ENCODE measurements at regions not wholly inside any gene's neighbourhood (a gene's known extent, or its start where the extent isn't known, plus 50 kb on each side); places are given as distances from the start of the nearest gene placed in this dataset.

DNA sequence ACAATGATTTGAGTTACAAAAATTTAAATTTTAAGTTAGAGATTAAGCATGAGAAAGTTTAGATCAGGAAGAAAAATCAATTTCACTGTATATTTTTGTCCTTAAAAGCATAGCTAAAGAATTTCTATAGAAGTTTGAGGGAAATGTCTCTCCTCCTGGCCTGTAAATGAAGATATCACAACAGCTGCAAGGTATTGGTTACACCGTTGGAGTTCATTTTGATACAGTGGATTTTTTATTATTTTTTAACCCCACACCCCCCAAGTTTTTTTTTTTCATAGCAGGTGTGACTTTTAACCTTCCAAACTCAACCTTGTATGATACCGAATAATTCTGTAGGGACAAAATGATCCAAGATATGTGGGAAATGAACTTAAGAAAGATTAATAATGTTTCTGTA is 156.3 kb downstream of the DISP1 start:
- no peaks in the 10 kb centered on the region for H3K9me3 ChIP-seq (replicated peaks; ENCODE audit: control insufficient read depth, insufficient read depth, low read length)
- H4K20me1 ChIP-seq (replicated peaks; ENCODE audit: control insufficient read depth, extremely low read depth, insufficient read depth, low read length), result no peaks in the 10 kb centered on the region
- dilution Hi-C loops (cut with MboI; ENCODE audit: extremely low pct_ligation_motif_present, low sequenced_read_pairs) (no loop called here), intact Hi-C loops (cut with micrococcal nuclease) (loop anchor here (5.0 kb wide), 1 partner anchor 84 kb away; no protein-coding TSS in a partner anchor)
- H3K79me2 ChIP-seq (ENCODE audit: control insufficient read depth, insufficient read depth, low read length), result no peaks in the 10 kb centered on the region
- H3K9me1 ChIP-seq (replicated peaks; ENCODE audit: control insufficient read depth, extremely low read depth, insufficient read depth, low read length), result no peaks in the 10 kb centered on the region
- H3K4me2 ChIP-seq (ENCODE audit: insufficient read depth, low read length), result no peak overlapping the region
- POLR2A ChIA-PET, result no interaction called here
- DNase-seq (ENCODE audit: low read depth, low spot score) (no peak), FAIRE-seq (no peak)
- H3K4me3 ChIP-seq (replicated peaks in 1 of 3; ENCODE audit: insufficient read depth in 1 of 3, low read depth in 1 of 3, low read length in 3 of 3), result no peak overlapping the region
- BruUV-seq (replicated peaks), result no TSS peak
- H3K27me3 ChIP-seq (ENCODE audit: control insufficient read depth in 2 of 2, insufficient read depth in 2 of 2, low read length in 2 of 2), result no peaks in the 10 kb centered on the region
- TF ChIP-seq JUN (IDR thresholded peaks at IDR 0.05; ENCODE audit: borderline replicate concordance, insufficient read depth, insufficient read length, low read depth), result no peak
- no peak for TF ChIP-seq EZH2 (IDR thresholded peaks at IDR 0.05; ENCODE audit: borderline replicate concordance, low read depth, low read length, severe bottlenecking)
- TF ChIP-seq, protein P1, sequence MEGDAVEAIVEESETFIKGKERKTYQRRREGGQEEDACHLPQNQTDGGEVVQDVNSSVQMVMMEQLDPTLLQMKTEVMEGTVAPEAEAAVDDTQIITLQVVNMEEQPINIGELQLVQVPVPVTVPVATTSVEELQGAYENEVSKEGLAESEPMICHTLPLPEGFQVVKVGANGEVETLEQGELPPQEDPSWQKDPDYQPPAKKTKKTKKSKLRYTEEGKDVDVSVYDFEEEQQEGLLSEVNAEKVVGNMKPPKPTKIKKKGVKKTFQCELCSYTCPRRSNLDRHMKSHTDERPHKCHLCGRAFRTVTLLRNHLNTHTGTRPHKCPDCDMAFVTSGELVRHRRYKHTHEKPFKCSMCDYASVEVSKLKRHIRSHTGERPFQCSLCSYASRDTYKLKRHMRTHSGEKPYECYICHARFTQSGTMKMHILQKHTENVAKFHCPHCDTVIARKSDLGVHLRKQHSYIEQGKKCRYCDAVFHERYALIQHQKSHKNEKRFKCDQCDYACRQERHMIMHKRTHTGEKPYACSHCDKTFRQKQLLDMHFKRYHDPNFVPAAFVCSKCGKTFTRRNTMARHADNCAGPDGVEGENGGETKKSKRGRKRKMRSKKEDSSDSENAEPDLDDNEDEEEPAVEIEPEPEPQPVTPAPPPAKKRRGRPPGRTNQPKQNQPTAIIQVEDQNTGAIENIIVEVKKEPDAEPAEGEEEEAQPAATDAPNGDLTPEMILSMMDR (IDR thresholded peaks at IDR 0.05; ENCODE audit: extremely low read depth in 1 of 2, insufficient read depth in 1 of 2, low read depth in 1 of 2, low read length in 2 of 2), result no peak
- no peak for TF ChIP-seq FOS (IDR thresholded peaks at IDR 0.05; ENCODE audit: borderline replicate concordance, insufficient read depth, low read length)
- no peak for TF ChIP-seq MYC (IDR thresholded peaks at IDR 0.05; ENCODE audit: low read depth, low read length)
- no peak for TF ChIP-seq POLR2AphosphoS5 (IDR thresholded peaks at IDR 0.05; ENCODE audit: insufficient read depth, low read depth, low read length)
- TF ChIP-seq, protein P2, sequence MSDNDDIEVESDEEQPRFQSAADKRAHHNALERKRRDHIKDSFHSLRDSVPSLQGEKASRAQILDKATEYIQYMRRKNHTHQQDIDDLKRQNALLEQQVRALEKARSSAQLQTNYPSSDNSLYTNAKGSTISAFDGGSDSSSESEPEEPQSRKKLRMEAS (IDR thresholded peaks at IDR 0.05; ENCODE audit: insufficient read depth, insufficient read length), result no peak
- TF ChIP-seq GATA2 (IDR thresholded peaks at IDR 0.05; ENCODE audit: insufficient read depth, insufficient read length, low read depth, low read length), result no peak
- TF ChIP-seq POLR2A (IDR thresholded peaks at IDR 0.05; ENCODE audit: low read depth, low read length), result no peak
- no peaks in the 10 kb centered on the region for H3K4me1 ChIP-seq (ENCODE audit: control insufficient read depth, extremely low read depth, insufficient read depth, low read length)
- H3K9ac ChIP-seq (replicated peaks; ENCODE audit: extremely low read depth, insufficient read depth, low read length), result no peak overlapping the region
- no peak overlapping the region for H2AFZ ChIP-seq (ENCODE audit: low read depth, low read length)
- H3K27ac ChIP-seq (ENCODE audit: insufficient read depth, low read depth, low read length), result no peak overlapping the region
- no peaks in the 10 kb centered on the region for H3K36me3 ChIP-seq (ENCODE audit: control insufficient read depth in 2 of 2, extremely low read depth in 1 of 2, insufficient read depth in 2 of 2, low read length in 2 of 2)
- CTCF ChIA-PET, result interaction anchor here (2.0 kb wide), 1 partner anchor 20 kb away, joined by 5 read pairs; no protein-coding TSS in a partner anchor
